ENCODE measurements at regions not wholly inside any gene's neighbourhood (a gene's known extent, or its start where the extent isn't known, plus 50 kb on each side); places are given as distances from the start of the nearest gene placed in this dataset.

- DNase-seq (ENCODE audit: low spot score) (no peak), ATAC-seq (0 out of 2 replicates have a peak, but pooled peaks have one; percentile 48)
- Mint-ChIP-seq H3K36me3 (no peaks in the 10 kb centered on the region), H3K9me3 (no peaks in the 10 kb centered on the region; the same call in 1 of the 2 replicates), H3K27ac (no peak overlapping the region), H3K4me1 (peaks cover 4% of the 10 kb centered on the region), H3K4me3 (no peak overlapping the region), H3K27me3 (ENCODE audit: low read depth) (no peaks in the 10 kb centered on the region)
- ChIA-PET CTCF (interaction anchor here (0.9 kb wide), 1 partner anchor 17 kb away, joined by 4 read pairs; no protein-coding TSS in a partner anchor), POLR2A (no interaction called here)
- TF ChIP-seq, protein P1, sequence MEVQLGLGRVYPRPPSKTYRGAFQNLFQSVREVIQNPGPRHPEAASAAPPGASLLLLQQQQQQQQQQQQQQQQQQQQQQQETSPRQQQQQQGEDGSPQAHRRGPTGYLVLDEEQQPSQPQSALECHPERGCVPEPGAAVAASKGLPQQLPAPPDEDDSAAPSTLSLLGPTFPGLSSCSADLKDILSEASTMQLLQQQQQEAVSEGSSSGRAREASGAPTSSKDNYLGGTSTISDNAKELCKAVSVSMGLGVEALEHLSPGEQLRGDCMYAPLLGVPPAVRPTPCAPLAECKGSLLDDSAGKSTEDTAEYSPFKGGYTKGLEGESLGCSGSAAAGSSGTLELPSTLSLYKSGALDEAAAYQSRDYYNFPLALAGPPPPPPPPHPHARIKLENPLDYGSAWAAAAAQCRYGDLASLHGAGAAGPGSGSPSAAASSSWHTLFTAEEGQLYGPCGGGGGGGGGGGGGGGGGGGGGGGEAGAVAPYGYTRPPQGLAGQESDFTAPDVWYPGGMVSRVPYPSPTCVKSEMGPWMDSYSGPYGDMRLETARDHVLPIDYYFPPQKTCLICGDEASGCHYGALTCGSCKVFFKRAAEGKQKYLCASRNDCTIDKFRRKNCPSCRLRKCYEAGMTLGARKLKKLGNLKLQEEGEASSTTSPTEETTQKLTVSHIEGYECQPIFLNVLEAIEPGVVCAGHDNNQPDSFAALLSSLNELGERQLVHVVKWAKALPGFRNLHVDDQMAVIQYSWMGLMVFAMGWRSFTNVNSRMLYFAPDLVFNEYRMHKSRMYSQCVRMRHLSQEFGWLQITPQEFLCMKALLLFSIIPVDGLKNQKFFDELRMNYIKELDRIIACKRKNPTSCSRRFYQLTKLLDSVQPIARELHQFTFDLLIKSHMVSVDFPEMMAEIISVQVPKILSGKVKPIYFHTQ (CRISPR knock-in tag; IDR thresholded peaks at IDR 0.05): no peak
- TF ChIP-seq NR3C1 (CRISPR knock-in tag; conservative IDR thresholded peaks at IDR 0.05; ENCODE audit: low read depth) (no peak), SOX15 (CRISPR knock-in tag; IDR thresholded peaks at IDR 0.05) (no peak), PREB (CRISPR knock-in tag; IDR thresholded peaks at IDR 0.05; ENCODE audit: borderline replicate concordance) (no peak), ZNF138 (CRISPR knock-in tag; conservative IDR thresholded peaks at IDR 0.05) (no peak), E2F5 (CRISPR knock-in tag; IDR thresholded peaks at IDR 0.05) (no peak)
- TF ChIP-seq, protein P2, sequence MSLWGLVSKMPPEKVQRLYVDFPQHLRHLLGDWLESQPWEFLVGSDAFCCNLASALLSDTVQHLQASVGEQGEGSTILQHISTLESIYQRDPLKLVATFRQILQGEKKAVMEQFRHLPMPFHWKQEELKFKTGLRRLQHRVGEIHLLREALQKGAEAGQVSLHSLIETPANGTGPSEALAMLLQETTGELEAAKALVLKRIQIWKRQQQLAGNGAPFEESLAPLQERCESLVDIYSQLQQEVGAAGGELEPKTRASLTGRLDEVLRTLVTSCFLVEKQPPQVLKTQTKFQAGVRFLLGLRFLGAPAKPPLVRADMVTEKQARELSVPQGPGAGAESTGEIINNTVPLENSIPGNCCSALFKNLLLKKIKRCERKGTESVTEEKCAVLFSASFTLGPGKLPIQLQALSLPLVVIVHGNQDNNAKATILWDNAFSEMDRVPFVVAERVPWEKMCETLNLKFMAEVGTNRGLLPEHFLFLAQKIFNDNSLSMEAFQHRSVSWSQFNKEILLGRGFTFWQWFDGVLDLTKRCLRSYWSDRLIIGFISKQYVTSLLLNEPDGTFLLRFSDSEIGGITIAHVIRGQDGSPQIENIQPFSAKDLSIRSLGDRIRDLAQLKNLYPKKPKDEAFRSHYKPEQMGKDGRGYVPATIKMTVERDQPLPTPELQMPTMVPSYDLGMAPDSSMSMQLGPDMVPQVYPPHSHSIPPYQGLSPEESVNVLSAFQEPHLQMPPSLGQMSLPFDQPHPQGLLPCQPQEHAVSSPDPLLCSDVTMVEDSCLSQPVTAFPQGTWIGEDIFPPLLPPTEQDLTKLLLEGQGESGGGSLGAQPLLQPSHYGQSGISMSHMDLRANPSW (CRISPR knock-in tag; conservative IDR thresholded peaks at IDR 0.05; ENCODE audit: low read depth): no peak
These were observed 433.3 kb upstream of the CHORDC1 start for GRCh38 chr11:90656171-90656570.

DNA sequence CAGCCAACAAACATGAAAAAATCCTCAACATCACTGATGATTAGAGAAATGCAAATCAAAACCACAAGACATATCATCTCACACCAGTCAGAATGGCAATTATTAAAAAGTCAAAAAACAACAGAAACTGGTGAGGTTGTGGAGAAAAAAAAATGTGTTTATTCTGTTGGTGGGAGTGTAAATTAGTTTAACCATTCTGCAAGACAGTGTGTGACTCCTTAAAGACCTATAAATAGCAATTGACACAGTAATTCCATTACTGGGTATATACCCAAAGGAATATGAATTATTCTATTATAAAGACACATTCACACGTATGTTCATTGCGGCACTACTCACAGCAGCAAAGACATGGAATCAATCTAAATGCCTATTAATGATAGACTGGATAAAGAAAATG lies 427.3 kb upstream of the CHORDC1 start:
- no peaks in the 10 kb centered on the region for H3K4me1 Mint-ChIP-seq
- H3K9me3 Mint-ChIP-seq: no peaks in the 10 kb centered on the region; the same call in 1 of the 2 replicates
- H3K27ac Mint-ChIP-seq: no peak overlapping the region
- H3K27me3 Mint-ChIP-seq (ENCODE audit: low read depth): no peaks in the 10 kb centered on the region
- ATAC-seq: no peak
- DNase-seq (ENCODE audit: low spot score): no peak
- H3K4me3 Mint-ChIP-seq: no peak overlapping the region
- TF ChIP-seq ZNF671 (CRISPR knock-in tag; IDR thresholded peaks at IDR 0.05) (no peak), RORB (CRISPR knock-in tag; IDR thresholded peaks at IDR 0.05) (no peak), OVOL2 (CRISPR knock-in tag; IDR thresholded peaks at IDR 0.05; ENCODE audit: borderline replicate concordance) (no peak), PRRX2 (CRISPR knock-in tag; IDR thresholded peaks at IDR 0.05) (no peak), ZNF416 (CRISPR knock-in tag; IDR thresholded peaks at IDR 0.05) (no peak), CBFB (CRISPR knock-in tag; IDR thresholded peaks at IDR 0.05; ENCODE audit: low read depth) (no peak), MLX (CRISPR knock-in tag; IDR thresholded peaks at IDR 0.05) (no peak), ZNF317 (CRISPR knock-in tag; IDR thresholded peaks at IDR 0.05; ENCODE audit: borderline replicate concordance, low read depth) (no peak)
- TF ChIP-seq, protein P3, sequence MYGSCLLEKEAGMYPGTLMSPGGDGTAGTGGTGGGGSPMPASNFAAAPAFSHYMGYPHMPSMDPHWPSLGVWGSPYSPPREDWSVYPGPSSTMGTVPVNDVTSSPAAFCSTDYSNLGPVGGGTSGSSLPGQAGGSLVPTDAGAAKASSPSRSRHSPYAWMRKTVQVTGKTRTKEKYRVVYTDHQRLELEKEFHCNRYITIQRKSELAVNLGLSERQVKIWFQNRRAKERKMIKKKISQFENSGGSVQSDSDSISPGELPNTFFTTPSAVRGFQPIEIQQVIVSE (CRISPR knock-in tag; IDR thresholded peaks at IDR 0.05; ENCODE audit: borderline replicate concordance): no peak
- POLR2A ChIA-PET: no interaction called here
- CTCF ChIA-PET: no interaction called here
- no peaks in the 10 kb centered on the region for H3K36me3 Mint-ChIP-seq
